ENCODE measurements at regions not wholly inside any gene's neighbourhood (a gene's known extent, or its start where the extent isn't known, plus 50 kb on each side); places are given as distances from the start of the nearest gene placed in this dataset.

- Histone ChIP-seq H3K9me2 (replicated peaks; ENCODE audit: insufficient read depth, low read length) (no peaks in the 10 kb centered on the region), H3K27ac (ENCODE audit: low read depth, low read length) (no peak overlapping the region), H3K4me3 (ENCODE audit: insufficient read depth, low read length, poor library complexity, severe bottlenecking) (no peak overlapping the region), H3K27me3 (ENCODE audit: low read length) (no peaks in the 10 kb centered on the region), H3K79me2 (ENCODE audit: insufficient read depth, low read length) (no peaks in the 10 kb centered on the region), H3K4me2 (ENCODE audit: low read depth, low read length, poor library complexity, severe bottlenecking) (no peak overlapping the region), H2AFZ (ENCODE audit: low read depth, low read length, severe bottlenecking) (no peak overlapping the region), H3F3A (ENCODE audit: insufficient read depth) (no peaks in the 10 kb centered on the region), H3K9ac (ENCODE audit: low read length) (no peak overlapping the region), H4K20me1 (ENCODE audit: low read depth, low read length) (no peaks in the 10 kb centered on the region), H3K9me3 (ENCODE audit: insufficient read depth, low read length) (no peaks in the 10 kb centered on the region), H3K36me3 (ENCODE audit: low read length) (no peaks in the 10 kb centered on the region)
- TF ChIP-seq, protein P1, sequence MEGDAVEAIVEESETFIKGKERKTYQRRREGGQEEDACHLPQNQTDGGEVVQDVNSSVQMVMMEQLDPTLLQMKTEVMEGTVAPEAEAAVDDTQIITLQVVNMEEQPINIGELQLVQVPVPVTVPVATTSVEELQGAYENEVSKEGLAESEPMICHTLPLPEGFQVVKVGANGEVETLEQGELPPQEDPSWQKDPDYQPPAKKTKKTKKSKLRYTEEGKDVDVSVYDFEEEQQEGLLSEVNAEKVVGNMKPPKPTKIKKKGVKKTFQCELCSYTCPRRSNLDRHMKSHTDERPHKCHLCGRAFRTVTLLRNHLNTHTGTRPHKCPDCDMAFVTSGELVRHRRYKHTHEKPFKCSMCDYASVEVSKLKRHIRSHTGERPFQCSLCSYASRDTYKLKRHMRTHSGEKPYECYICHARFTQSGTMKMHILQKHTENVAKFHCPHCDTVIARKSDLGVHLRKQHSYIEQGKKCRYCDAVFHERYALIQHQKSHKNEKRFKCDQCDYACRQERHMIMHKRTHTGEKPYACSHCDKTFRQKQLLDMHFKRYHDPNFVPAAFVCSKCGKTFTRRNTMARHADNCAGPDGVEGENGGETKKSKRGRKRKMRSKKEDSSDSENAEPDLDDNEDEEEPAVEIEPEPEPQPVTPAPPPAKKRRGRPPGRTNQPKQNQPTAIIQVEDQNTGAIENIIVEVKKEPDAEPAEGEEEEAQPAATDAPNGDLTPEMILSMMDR (IDR thresholded peaks at IDR 0.05; ENCODE audit: insufficient read depth, low read length, poor library complexity, severe bottlenecking): no peak
- TF ChIP-seq EZH2phosphoT487 (conservative IDR thresholded peaks at IDR 0.05; ENCODE audit: low read length): no peak
Measured at GRCh38 chr7:41247143-41247865, 455.6 kb downstream of the INHBA start.

DNA sequence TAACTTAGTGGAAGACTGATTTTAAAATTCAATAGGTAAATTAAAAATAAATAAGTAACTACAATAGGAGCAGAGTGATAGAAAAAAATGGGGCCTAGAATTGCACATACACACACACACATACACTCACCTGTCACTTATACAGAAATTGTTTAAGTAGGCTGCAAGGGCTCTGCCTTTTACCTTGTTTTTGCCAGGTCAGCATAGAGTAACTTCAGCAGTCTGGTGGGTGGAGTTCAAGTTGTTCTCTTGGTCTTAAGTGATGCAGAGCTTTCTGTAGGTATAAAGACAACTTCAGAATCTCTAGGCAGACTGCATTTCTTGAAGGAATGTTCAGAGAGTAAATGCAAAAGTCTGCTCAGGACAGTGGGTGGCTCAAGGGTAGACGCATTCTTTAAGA is 457.0 kb downstream of the INHBA start:
- Histone ChIP-seq H3K9me2 (replicated peaks; ENCODE audit: insufficient read depth, low read length) (no peaks in the 10 kb centered on the region), H3K27me3 (ENCODE audit: low read length) (no peaks in the 10 kb centered on the region), H3K4me3 (ENCODE audit: insufficient read depth, low read length, poor library complexity, severe bottlenecking) (no peak overlapping the region), H3K9me3 (ENCODE audit: insufficient read depth, low read length) (no peaks in the 10 kb centered on the region), H2AFZ (ENCODE audit: low read depth, low read length, severe bottlenecking) (no peak overlapping the region), H3K79me2 (ENCODE audit: insufficient read depth, low read length) (no peaks in the 10 kb centered on the region), H3K9ac (ENCODE audit: low read length) (no peak overlapping the region), H3K27ac (ENCODE audit: low read depth, low read length) (no peak overlapping the region), H3F3A (ENCODE audit: insufficient read depth) (no peaks in the 10 kb centered on the region), H4K20me1 (ENCODE audit: low read depth, low read length) (no peaks in the 10 kb centered on the region), H3K4me2 (ENCODE audit: low read depth, low read length, poor library complexity, severe bottlenecking) (no peak overlapping the region), H3K36me3 (ENCODE audit: low read length) (no peaks in the 10 kb centered on the region)
- no peak for TF ChIP-seq EZH2phosphoT487 (conservative IDR thresholded peaks at IDR 0.05; ENCODE audit: low read length)
- TF ChIP-seq, protein P1 (IDR thresholded peaks at IDR 0.05; ENCODE audit: insufficient read depth, low read length, poor library complexity, severe bottlenecking): no peak

- no peaks in the 10 kb centered on the region for H3K9me2 ChIP-seq (replicated peaks; ENCODE audit: insufficient read depth, low read length)
- H3K9me3 ChIP-seq (ENCODE audit: insufficient read depth, low read length): no peaks in the 10 kb centered on the region
- no peak overlapping the region for H3K27ac ChIP-seq (ENCODE audit: low read depth, low read length)
- H4K20me1 ChIP-seq (ENCODE audit: low read depth, low read length): no peaks in the 10 kb centered on the region
- H3K4me3 ChIP-seq (ENCODE audit: insufficient read depth, low read length, poor library complexity, severe bottlenecking): no peak overlapping the region
- H3F3A ChIP-seq (ENCODE audit: insufficient read depth): no peaks in the 10 kb centered on the region
- TF ChIP-seq, protein P1 (IDR thresholded peaks at IDR 0.05; ENCODE audit: insufficient read depth, low read length, poor library complexity, severe bottlenecking): no peak
- TF ChIP-seq EZH2phosphoT487 (conservative IDR thresholded peaks at IDR 0.05; ENCODE audit: low read length): no peak
- no peaks in the 10 kb centered on the region for H3K36me3 ChIP-seq (ENCODE audit: low read length)
- H3K4me2 ChIP-seq (ENCODE audit: low read depth, low read length, poor library complexity, severe bottlenecking): no peak overlapping the region
- no peaks in the 10 kb centered on the region for H3K27me3 ChIP-seq (ENCODE audit: low read length)
- H3K9ac ChIP-seq (ENCODE audit: low read length): no peak overlapping the region
- H3K79me2 ChIP-seq (ENCODE audit: insufficient read depth, low read length): no peaks in the 10 kb centered on the region
- no peak overlapping the region for H2AFZ ChIP-seq (ENCODE audit: low read depth, low read length, severe bottlenecking)
Measured at GRCh38 chr7:41244246-41244645, 458.6 kb downstream of the INHBA start.

All from SU-DHL-6 (cell line).